KOPT-K1 (cell line): ENCODE measurements at regions not wholly inside any gene's neighbourhood (a gene's known extent, or its start where the extent isn't known, plus 50 kb on each side); places are given as distances from the start of the nearest gene placed in this dataset.
"Not testable (repeated sequence)": the region's sequence is repeated elsewhere in the genome, so short reads cannot be mapped to it uniquely, and the experiment has no call there.

Experiments used
- H3K27ac ChIP-seq: fragments of 200-600 bp; sonication (generic); 2 replicates; pipeline ENCODE4 v1.5.1; 2016; ENCODE audit warnings: antibody characterized with exemption, mild to moderate bottlenecking, low read depth, low read length; ENCODE audit not compliant: poor library complexity, severe bottlenecking
- H3K36me3 ChIP-seq: fragments of 200-600 bp; sonication (generic); 2 replicates; pipeline ENCODE4 v1.5.1; 2017; ENCODE audit warnings: antibody characterized with exemption, mild to moderate bottlenecking, low read length, moderate library complexity; ENCODE audit not compliant: insufficient read depth
- H3K9me3 ChIP-seq: fragments of 200-600 bp; sonication (generic); 2 replicates; pipeline ENCODE4 v1.5.1; 2017; ENCODE audit warnings: antibody characterized with exemption, low read length, mild to moderate bottlenecking; ENCODE audit not compliant: insufficient read depth, poor library complexity, severe bottlenecking

GRCh38 chr12:131429697-131430096 is 281.2 kb upstream of the SFSWAP start:
- H3K9me3 ChIP-seq: peaks cover 14% of the 10 kb centered on the region
- H3K36me3 ChIP-seq, H3K27ac ChIP-seq: not testable (repeated sequence)

- Histone ChIP-seq H3K27ac (no peak overlapping the region), H3K9me3 (peaks cover 8% of the 10 kb centered on the region), H3K36me3 (no peaks in the 10 kb centered on the region)
These were observed 280.6 kb upstream of the SFSWAP start for GRCh38 chr12:131430158-131430742.

GRCh38 chr12:131431126-131431655 is 279.7 kb upstream of the SFSWAP start:
- not testable (repeated sequence) for H3K9me3 ChIP-seq, H3K27ac ChIP-seq, H3K36me3 ChIP-seq

GRCh38 chr12:131432532-131433260 is 278.2 kb upstream of the SFSWAP start:
- Histone ChIP-seq H3K27ac (no peak overlapping the region), H3K9me3 (no peaks in the 10 kb centered on the region), H3K36me3 (no peaks in the 10 kb centered on the region)

GRCh38 chr12:131434208-131435125 is 276.4 kb upstream of the SFSWAP start:
- no peak overlapping the region for H3K27ac ChIP-seq
- no peaks in the 10 kb centered on the region for H3K9me3 ChIP-seq
- H3K36me3 ChIP-seq: no peaks in the 10 kb centered on the region

- H3K9me3 ChIP-seq: no peaks in the 10 kb centered on the region
- no peak overlapping the region for H3K27ac ChIP-seq
These were observed 273.8 kb upstream of the SFSWAP start for GRCh38 chr12:131436922-131437705.

GRCh38 chr12:131437706-131438492 is 273.0 kb upstream of the SFSWAP start:
- H3K36me3 ChIP-seq: no peaks in the 10 kb centered on the region
- no peak overlapping the region for H3K27ac ChIP-seq
- H3K9me3 ChIP-seq: no peaks in the 10 kb centered on the region

More at GRCh38 chr12:131436922-131437705, 273.8 kb upstream of the SFSWAP start:
- H3K36me3 ChIP-seq: no peaks in the 10 kb centered on the region

GRCh38 chr12:131438493-131438835 is 272.4 kb upstream of the SFSWAP start:
- H3K27ac ChIP-seq, H3K36me3 ChIP-seq, H3K9me3 ChIP-seq: not testable (repeated sequence)

- no peaks in the 10 kb centered on the region for H3K9me3 ChIP-seq
- H3K36me3 ChIP-seq: no peaks in the 10 kb centered on the region
- H3K27ac ChIP-seq: no peak overlapping the region
These were observed 272.0 kb upstream of the SFSWAP start for GRCh38 chr12:131438881-131439280.

- not testable (repeated sequence) for H3K27ac ChIP-seq, H3K36me3 ChIP-seq, H3K9me3 ChIP-seq
These were observed 271.1 kb upstream of the SFSWAP start for GRCh38 chr12:131439752-131440151.

GRCh38 chr12:131440209-131441059 is 270.5 kb upstream of the SFSWAP start:
- not testable (repeated sequence) for H3K27ac ChIP-seq, H3K9me3 ChIP-seq

GRCh38 chr12:131441060-131441396 is 269.9 kb upstream of the SFSWAP start:
- Histone ChIP-seq H3K27ac (no peak overlapping the region), H3K9me3 (no peaks in the 10 kb centered on the region)

More at GRCh38 chr12:131440209-131441059, 270.5 kb upstream of the SFSWAP start:
- H3K36me3 ChIP-seq: not testable (repeated sequence)

GRCh38 chr12:131441638-131442336 is 269.1 kb upstream of the SFSWAP start:
- Histone ChIP-seq H3K36me3 (no peaks in the 10 kb centered on the region), H3K9me3 (no peaks in the 10 kb centered on the region), H3K27ac (no peak overlapping the region)

More at GRCh38 chr12:131441060-131441396, 269.9 kb upstream of the SFSWAP start:
- H3K36me3 ChIP-seq: no peaks in the 10 kb centered on the region
